Stimulated activated naive CD4-positive, alpha-beta T cell (primary cell): ENCODE measurements at regions not wholly inside any gene's neighbourhood (a gene's known extent, or its start where the extent isn't known, plus 50 kb on each side); places are given as distances from the start of the nearest gene placed in this dataset.

Source experiments
- DNase-seq, 6 experiments: peaks; one replicate each; lab custom pipeline; 2025; lab: John Stamatoyannopoulos, UW

DNA sequence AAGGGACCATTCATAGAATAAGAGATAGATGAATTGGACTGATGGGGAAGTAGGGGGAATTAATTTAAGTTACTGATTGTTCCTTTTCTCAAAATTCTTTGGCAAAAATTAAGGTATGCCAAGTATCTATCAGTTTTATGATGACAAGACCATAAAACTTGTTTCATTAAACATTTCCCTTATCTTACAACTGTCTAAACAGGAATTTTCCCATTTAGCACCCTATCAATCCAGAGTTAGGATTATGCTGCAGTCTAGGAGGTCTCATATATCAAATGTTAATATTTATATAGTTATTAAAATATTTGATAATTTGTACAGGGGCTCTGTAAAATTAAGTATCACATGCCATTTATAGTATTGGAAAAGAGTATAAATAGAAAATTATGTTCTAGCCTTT is 51.5 kb upstream of the ARID1B start:
- DNase-seq: no peak

DNA sequence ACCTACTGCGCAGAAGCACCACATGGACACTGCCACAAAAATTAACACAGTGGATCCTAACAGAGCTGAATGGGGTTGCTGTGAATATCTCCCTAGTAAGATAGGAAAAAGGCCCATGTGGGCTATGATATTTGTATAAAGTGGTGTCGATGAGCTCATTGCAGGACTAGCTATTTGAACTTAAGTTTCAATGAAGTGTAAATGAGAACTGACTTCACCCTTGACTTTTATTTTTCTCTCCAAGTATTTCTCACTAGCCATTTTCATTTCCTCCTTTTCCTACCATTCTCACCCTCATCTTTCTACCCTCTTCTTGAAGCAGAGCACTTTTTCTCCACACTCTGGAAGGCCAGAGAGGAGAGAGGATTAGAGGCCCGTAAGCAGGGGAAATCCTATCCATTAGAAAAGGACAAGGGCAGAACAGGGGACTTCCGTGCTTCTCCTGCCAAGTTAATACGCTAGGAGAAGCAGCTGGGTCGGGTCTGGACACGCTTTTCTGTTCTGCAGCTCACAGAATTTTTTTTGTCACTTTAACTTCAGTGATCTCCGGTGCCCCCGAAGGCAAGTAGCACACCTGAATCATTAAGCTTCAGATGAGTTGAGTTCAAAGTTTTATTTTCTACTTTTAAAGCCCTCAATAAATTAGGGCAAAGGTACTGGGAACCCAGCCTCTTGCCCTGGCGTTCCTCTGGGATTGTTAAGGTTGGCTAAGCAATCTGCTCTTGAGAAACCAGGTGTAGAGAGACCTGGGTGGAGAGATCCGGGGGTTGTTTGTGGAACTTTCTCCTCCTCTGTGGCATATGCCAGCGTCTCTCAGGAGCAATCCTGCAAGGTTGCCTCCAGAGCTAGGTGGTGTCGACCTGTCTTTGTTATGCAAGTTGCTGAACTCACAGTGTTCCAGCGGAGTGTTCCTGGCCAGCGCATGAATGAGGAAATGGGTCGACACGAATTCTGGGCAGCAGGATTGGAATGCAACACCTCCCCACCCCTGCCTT is 56.2 kb upstream of the ARID1B start:
- no peak for DNase-seq

DNA sequence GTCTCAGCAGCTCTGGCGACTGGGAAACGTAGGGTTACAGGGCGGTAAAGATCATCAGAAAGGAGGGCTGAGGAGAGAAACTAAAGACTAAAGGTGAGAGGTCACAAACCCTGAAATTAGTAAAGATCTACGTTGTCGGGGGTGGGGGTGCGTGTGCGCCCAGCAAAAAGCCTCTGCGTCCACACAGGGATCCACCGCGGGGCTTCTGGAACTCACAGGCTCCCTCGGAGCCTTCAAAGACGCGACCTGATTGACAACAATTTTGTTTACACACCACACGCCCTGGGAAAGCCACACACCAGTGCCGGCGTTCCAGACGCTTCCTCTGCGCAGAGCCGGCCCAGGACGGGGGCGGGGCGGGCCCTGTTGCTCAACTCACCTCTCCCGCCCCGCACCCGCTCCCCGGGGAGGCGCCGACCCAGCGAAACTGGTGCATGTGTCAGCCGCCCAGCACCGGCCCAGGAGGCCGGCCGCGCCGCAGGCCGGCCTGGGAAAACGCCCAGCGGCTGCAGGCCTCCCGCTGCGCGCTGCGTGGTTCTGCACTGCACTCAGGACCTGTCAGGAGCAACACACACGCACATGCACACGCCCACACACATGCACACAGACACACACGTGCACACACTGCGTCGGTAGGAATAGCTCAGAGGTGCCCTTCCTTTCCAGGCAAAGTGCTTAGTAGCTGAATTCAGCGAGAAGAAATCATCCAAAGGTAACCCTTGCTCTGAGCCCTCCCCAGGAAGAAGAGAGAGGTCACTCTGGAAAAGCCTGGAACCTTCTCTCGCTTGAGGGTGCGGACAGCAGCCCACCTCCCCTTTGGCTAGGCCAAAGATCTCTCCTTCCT is 57.2 kb upstream of the ARID1B start:
- DNase-seq: peak; percentile 57 to 87 (median 68)

DNA sequence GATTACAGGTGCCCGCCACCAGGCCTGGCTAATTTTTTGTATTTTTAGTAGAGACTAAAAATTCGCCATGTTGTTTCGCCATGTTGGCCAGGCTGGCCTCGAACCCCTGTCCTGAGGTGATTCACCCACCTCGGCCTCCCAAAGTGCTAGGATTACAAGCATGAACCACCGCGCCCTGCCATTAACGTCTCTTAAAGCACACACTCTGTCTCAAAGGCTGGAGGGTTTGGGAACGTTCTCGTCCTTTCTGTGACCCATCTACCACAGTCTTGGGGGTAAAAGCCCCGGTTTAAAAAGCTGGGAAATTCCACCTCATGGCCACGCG is 57.8 kb upstream of the ARID1B start:
- no peak for DNase-seq

DNA sequence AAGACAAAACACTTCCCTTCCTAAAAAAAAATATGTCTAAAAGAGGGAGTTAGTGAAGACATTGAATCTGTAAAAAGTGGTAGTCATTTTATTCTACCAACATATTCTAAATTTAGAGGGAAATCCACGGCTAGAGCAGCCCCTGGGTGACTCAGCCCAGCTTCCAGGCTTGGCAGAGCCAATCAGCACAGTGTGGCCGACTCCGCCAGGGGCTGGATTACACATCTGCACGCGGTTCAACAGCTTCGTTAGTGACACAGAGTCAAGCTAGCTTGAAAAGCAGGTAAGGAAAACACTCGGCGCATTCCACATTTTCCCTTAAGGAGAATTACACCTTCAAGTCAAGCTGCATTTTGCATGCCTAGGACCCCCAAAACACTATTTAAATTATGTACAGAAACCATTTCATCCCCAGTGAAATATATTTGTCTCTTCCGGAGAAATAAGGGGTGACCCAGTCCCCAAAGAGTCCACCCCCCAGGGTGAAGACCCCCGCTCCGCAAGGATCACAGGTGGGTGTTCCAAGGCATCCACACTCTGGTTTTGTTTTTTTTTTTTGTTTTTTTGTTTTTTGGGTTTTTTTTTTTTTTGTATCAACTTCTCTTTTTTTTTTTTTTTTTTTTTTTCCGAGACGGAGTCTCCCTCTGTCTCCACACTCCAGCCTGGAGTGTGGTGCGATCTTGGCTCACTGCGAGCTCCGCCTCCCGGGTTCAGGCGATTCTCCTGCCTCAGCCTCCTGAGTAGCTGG is 58.4 kb upstream of the ARID1B start:
- DNase-seq: no peak

DNA sequence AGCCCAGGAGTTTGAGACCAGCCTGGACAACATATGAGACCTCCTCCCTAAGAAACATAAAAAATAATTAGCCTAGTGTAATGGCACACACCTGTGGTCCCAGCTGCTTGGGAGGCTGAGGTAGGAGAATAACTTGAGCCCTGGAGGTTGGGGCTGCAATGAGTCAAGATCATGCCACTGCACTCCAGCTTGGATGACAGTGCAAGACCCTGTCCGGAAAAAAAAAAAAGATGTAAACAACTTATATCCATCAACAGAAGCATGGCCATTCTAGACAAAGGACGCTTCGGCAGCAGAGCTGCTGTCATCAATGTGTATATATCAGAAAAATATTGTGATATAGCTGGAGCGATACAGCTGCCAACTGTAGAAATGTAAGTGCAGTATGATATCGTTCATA is 59.6 kb upstream of the ARID1B start:
- DNase-seq: no peak

DNA sequence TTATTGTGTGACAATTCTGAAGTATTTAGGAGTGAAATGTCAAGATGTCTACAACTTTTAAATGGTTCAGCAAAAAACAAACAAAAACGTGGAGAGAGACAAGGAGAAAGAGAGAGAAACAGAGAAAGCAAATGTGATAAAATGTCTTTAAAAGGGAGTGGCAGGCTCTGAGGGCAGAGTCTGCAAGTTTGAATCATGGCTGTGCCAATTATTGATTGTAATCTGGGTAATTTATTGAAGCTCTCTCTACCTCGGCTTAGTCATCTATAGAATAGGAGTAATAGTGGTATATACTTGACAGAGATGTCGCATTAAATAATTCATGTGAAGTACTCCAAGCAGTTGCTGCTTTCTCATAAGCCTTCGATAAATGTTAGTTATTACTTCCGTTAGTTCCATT is 61.3 kb upstream of the ARID1B start:
- DNase-seq: no peak

DNA sequence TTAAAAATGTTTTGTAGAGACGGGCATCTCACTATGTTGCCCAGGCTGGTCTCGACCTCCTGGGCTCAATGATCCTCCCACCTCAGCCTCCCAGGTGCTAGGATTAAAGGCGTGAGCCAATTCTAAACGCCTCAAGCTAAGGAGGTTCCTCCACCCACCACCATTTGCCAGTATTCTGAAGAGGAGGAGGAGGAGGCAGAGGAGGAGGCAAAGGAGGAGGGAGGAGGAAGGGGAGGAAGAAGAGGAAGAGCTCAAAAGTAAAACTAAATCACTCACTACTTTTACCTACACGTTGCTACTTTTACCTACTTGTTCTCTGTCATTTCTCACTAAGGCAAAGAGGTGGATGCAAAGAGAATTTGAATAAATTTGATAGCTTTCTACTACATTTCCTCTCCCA is 63.6 kb upstream of the ARID1B start:
- no peak for DNase-seq

DNA sequence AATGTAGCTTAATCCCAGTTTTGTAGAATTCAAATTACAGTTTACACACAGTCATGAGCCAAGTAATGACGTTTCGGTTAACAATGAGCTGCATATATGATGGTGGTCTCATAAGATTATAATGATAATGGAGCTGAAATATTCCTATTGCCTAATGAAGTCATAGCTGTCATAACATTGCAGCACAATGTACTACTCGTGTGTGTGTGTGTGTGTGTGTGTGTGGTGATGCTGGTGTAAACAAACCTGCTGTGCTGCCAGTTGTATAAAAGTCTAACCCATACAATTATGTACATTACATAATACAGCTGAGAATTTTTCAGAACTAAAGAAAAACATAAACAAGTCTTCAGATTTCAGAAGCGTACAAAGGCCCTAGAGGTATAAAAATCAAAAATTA is 66.7 kb upstream of the ARID1B start:
- no peak for DNase-seq

DNA sequence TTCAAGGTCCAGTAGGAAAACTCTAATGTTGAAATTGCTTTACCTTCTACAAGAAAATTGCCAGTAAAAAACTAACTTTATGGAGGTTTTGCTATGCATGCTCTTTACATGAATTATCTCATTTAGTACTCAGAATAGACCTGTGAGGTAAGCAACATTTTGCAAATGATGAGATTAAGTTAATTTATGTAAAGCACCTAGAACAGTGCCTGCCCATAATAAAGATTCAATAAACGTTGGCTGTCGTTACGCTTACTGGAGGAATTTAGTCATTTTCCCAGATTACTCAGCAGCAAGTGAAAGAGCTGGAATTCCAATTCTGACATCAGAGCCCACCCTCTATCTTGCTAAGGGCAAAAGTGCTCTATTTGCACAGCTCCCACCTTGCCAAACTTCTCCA is 69.4 kb upstream of the ARID1B start:
- no peak for DNase-seq

DNA sequence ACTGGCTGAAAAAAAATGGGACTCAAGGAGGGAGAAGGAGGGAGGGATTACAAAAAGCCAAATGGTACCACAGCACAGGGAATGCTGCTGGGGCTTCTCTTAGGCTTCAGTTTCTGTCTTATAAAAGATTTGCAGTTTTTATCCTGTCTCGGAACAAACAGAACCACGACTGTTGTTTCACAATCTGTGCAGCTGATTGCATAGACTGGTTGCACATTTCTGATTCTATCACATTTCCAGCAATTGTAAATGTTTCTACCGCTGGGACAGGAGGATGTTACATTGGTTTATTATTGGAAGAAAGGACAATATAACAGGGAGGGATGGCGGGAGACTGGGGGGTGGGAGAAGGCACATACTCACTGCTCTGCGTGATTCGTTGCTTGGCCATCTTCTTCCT is 73.5 kb upstream of the ARID1B start:
- no peak for DNase-seq

DNA sequence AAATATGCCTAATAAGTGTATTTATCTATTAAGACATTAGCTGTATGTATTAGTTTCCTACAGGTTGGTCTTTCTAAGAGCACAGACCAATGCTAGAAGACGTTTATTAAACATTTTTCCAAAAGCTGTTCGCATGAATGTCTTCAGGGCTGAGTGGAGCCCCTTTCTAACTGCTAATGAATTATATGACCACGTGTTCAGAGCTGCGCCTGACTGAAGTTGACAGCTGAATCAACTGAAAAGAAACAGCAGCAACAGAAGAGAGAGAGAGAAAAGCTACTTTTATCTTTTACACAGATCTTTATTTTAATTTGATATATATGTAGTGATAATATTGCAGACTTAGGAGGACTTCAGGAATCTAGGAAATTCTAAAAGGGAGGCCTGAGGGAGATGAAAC is 75.2 kb upstream of the ARID1B start:
- DNase-seq: no peak

DNA sequence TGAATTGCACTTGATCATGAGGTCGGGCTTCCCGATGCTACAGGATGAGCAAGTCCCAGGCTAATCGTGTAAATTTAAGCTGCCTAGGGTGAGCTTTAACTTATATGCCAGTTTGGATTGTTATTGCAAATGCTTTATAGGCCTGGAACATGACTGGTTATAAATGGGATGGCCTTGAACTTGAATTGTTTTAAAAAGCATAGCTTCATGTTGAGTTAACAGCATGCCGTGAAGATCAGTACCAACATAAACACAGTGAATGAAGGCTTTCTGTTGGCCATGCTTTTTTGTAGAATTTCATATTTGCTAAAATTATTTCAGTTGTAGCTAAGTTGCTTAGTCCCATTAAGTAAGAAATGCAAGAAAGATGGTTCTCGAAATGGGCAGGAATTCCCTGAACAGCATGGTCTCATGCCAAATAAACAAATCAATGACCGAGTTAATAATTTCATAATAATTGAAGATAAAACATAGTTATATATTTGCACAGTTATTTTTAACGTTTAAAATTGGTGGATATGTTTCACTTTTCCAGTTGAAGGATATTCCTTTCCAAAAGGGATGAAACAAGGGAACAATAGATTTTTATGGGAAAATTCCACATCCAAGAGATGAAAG is 76.6 kb upstream of the ARID1B start:
- no peak for DNase-seq

DNA sequence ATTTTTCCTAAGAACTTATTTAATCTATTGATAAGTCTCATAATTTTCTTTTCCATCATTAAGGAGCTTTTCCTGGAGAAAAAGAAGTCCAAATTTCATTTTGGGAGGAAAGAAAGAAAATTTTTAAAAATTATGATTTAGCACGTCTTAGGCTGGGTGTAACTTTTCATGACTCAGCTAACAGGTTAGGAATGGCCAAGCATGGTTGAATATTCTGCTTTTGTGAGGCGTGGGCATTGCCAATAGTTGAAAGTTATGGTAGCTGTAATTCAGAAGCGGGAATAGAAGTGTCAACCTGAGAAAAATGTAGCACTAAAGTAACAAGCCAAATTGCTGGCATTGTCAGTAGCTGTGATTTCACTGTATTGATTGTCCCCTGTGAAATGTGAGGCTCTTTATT is 77.2 kb upstream of the ARID1B start:
- DNase-seq: no peak

DNA sequence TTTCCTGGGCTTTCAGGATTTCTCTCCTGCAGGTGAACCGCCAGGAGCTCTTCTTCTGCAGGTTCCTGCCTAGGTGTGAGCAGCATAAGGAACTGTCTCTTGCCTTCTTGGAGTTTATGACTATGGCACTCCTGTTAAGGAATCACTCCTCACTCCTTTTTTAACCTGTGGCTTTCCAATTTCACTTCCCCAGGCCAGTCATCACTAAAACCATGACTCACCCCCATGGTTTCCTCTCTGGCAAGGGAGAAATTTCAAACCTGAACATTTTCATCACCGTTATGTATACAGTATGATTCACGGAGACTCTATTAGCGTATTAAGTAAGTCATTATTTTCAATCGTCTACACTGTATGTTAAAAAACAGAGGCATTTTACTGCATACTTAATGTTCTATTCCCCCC is 78.2 kb upstream of the ARID1B start:
- DNase-seq: no peak

DNA sequence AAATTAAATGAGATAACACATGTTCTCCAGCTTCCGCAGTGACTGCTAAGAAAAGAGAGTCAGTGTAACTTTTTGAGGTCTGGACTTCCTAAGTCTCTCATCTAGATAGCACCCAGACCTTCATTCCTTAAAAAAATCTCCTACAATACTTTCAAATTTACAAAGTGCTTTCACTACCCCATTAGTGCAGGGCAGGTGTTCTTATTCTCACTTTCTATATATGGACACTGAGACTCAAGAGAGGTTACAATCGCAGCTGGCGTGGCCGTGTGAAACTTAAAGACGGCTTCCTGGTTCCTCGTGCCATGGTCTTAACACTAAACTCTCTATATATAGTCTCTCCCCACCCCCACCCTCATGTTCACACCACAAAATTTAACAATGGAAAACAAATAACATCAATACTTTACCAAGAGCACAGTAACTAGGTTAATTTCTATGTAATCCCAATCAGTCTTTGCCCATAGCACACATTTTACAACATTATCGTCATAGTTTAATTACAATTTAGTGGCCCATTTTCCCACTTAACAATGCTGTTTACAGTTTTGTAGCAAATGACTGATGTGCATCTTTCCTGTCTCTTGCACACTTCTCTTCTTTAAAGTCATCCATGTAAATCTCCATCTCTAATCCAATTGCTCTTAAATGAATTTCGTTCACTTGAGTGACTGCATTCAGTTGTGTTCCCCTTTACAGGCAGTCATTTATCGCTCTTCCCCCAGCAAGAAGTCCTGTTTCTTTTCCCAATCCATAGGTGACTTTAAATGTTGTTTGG is 78.8 kb upstream of the ARID1B start:
- no peak for DNase-seq

DNA sequence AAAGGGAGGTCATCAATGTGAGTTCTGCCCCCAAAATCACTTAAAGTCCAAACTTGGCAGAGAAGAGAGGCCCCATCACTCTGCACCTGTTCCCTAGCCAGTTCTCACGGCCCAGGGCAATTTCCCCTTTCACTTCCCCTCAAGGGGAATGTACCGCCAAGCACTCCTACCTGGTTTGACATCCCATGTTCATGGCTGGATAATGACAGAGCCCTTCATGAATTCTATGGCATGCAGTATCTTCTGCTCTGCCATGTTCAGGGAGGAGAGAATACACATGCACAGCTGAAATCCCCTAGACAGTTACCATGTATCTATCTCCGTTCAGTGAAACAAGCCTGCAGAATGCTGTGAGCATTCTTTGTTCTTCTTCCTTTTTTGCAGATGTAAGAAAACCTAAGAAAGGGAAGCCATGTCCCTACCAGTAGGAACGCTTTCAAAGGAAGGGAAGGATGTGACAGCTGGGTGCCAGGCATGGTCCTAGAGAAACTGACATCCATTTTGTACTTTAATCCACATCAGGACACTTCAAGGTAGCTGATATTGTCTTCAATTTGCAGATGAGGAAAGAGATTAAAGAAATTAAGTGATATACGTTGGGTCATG is 79.8 kb upstream of the ARID1B start:
- no peak for DNase-seq

DNA sequence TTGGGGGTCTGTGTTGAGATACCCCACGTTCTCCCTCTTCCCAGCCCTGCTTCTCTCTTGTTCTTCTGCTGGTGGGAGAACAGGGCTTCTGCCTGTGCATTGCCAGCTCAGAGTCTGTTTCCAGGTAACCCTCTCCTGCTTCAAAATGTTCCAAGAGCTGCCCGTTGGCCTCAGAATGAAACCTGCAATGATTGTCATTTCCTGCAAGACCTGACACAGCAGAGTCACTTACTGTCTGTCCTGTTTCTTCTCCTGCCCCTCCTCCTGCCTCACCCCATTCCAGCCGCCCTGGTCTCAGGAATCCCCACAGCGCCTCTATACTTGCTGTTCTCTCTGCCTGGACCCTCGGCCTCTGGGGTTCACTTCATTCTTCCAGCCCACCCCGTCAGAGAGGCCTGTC is 81.4 kb upstream of the ARID1B start:
- DNase-seq: no peak

DNA sequence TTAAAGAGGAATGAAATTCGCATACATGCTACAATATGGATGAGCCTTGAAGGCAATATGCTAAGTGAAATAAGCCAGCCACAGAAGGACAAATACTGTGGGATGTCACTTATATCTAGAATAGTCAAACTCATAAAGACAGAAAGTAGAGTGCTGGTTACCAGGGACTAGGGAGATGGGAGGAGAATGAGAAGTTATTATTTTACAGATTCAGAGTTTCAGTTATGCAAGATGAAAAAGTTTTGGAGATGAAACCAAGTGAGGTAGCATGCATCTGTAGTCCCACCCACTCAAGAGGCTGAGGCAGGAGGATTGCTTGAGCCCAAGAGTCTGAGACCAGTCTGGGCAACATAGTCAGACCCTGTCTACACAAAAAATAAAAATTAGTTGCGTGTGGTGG is 82.5 kb upstream of the ARID1B start:
- no peak for DNase-seq

DNA sequence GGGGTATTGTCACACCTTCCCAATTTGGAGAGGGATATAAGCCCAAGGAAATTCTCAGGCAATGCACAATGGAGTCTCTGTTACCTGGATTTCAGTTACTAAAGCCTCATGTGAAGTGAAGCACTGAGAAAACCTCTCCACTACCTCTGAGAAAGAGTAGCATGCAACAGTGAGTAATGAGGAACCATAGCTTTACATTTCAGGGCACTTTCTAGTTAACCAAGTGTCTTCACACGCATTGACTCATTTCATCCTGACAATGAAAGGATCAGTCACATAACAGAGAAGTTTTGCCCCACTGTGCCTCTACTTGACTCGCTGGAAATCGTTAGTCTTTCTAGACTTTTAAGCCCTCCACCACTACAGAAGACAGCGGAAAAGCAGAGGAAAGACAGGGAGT is 86.2 kb upstream of the ARID1B start:
- DNase-seq: no peak

DNA sequence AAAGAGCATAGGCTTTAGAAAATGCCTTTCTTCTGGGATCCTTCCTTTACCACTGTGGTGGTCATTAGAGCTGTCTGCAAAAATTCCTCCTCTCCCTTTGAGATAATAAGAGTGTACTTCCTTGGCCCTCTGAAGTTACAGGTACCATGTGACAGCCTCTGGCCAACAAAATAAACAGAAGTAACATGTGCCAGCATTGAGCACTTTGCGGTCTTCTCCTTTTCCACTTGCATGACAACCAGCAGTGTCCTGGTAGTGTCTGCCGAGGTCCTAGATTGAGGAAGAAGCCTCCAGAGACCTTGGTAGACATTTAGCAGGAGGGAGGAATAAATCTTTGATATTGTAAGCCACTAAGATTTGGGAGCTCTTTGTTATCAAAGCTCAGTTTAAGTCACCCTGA is 87.5 kb upstream of the ARID1B start:
- no peak for DNase-seq
